Aorta (tissue), 5 donors: ENCODE measurements at regions not wholly inside any gene's neighbourhood (a gene's known extent, or its start where the extent isn't known, plus 50 kb on each side); places are given as distances from the start of the nearest gene placed in this dataset.

Experiments used
- ATAC-seq: fragments of 200-7000 bp; cut with Tn5 transposase; one replicate; pipeline ENCODE4 v1.9.1; 2022; ENCODE audit warnings: moderate library complexity; ENCODE audit not compliant: low FRiP score
- DNase-seq, 2 donors: peaks; one replicate each; pipeline ENCODE4 v3.0.0-alpha.2; 2020
- H3K27ac ChIP-seq, 2 donors: one replicate each; pipeline ENCODE4 v1.5.1; 2013; ENCODE audit warnings: low read length in 2 of 2, mild to moderate bottlenecking in 2 of 2, moderate library complexity in 2 of 2, control low read depth in 1 of 2, inconsistent platforms in 1 of 2, low read depth in 1 of 2
- H3K27me3 ChIP-seq, 2 donors: one replicate each; pipeline ENCODE4 v1.6.1; 2013; ENCODE audit warnings: control low read depth in 1 of 2, low read length in 1 of 2, mild to moderate bottlenecking in 1 of 2, moderate library complexity in 1 of 2; ENCODE audit not compliant: insufficient read depth in 2 of 2, control insufficient read depth in 1 of 2
- H3K36me3 ChIP-seq, 2 donors: one replicate each; pipeline ENCODE4 v1.6.1; 2013; ENCODE audit warnings: control low read depth in 1 of 2, low read length in 1 of 2, mild to moderate bottlenecking in 1 of 2; ENCODE audit not compliant: insufficient read depth in 2 of 2, control insufficient read depth in 1 of 2
- H3K4me1 ChIP-seq, 2 donors: one replicate each; pipeline ENCODE4 v1.6.1; 2013; ENCODE audit warnings: low read length in 2 of 2, control low read depth in 1 of 2, mild to moderate bottlenecking in 1 of 2, moderate library complexity in 1 of 2; ENCODE audit not compliant: insufficient read depth in 2 of 2, control insufficient read depth in 1 of 2
- H3K4me3 ChIP-seq, 2 donors: one replicate each; pipeline ENCODE4 v1.5.1; 2013; ENCODE audit warnings: low read length in 2 of 2, control low read depth in 1 of 2, mild to moderate bottlenecking in 1 of 2
- H3K9me3 ChIP-seq: one replicate; pipeline ENCODE4 v1.6.1; 2013; ENCODE audit warnings: mild to moderate bottlenecking, low read length; ENCODE audit not compliant: control insufficient read depth
- WGBS, 2 donors: extraction: QIAGEN DNeasy Blood & Tissue Kit; methylation state at CpG; one replicate each; pipeline ENCODE4 v1.1.7; 2013; 5-methylcytosine and 5-hydroxymethylcytosine counted together
- intact Hi-C, 2 donors: fragments of 100-400 bp; cut with DNase I; formaldehyde crosslinking; loops; one replicate each; pipeline versions ENCODE4 v1.14.2 to v1.15.0; 2022
- donor health status: healthy with polysubstance abuse.
- donor health status: Bipolar disorder and iron deficiency.
- donor health status: DM: no; HTN: no; CAD: no.
- donor health status: DM: no; HTN: no; CAD: no.
- donor health status: DM: yes; HTN: yes; CAD: no.

- DNase-seq: no peak
- Histone ChIP-seq H3K36me3 (no peaks in the 10 kb centered on the region), H3K4me1 (no peaks in the 10 kb centered on the region), H3K27me3 (no peaks in the 10 kb centered on the region), H3K4me3 (no peak overlapping the region), H3K27ac (no peak overlapping the region), H3K9me3 (no peaks in the 10 kb centered on the region)
- no peak for ATAC-seq
- intact Hi-C loops: no loop called here
- WGBS, 2 donors: 88 to 90% methylated on average over 8 of the region's 8 CpGs
Measured at GRCh38 chr2:82525744-82526143, 1933.3 kb downstream of the SUCLG1 start.

DNA sequence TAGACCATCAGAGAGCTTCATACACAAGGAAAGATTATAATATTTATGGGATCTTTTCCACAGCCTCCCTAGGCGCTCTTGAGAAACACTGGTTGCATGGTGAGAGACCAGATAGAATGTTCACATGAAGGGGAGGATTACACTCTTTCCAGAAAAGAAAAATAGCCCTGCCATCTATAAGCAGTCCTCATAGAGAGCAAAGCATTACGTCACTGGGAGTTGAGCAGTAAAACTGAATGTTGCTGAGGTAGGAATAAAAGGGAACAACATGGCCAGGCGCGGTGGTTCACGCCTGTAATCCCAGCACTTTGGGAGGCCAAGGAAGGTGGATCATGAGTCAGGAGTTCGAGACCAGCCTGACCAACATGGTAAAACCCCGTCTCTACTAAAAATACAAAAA lies 1934.3 kb downstream of the SUCLG1 start:
- DNase-seq: no peak
- no peak overlapping the region for H3K27ac ChIP-seq
- no peak overlapping the region for H3K4me3 ChIP-seq
- no peak for ATAC-seq
- no peaks in the 10 kb centered on the region for H3K36me3 ChIP-seq
- H3K27me3 ChIP-seq: no peaks in the 10 kb centered on the region
- no peaks in the 10 kb centered on the region for H3K4me1 ChIP-seq
- 92 to 94% methylated on average over 7 of the region's 7 CpGs for WGBS, 2 donors
- intact Hi-C loops: no loop called here
- H3K9me3 ChIP-seq: peaks cover 1% of the 10 kb centered on the region

GRCh38 chr2:82511894-82512293 lies 1947.2 kb downstream of the SUCLG1 start:
- intact Hi-C loops: no loop called here
- Histone ChIP-seq H3K9me3 (peaks cover 1% of the 10 kb centered on the region), H3K27me3 (no peaks in the 10 kb centered on the region), H3K4me1 (no peaks in the 10 kb centered on the region), H3K36me3 (no peaks in the 10 kb centered on the region), H3K4me3 (no peak overlapping the region), H3K27ac (no peak overlapping the region)
- WGBS, 2 donors: 95 to 97% methylated on average over 1 of the region's 1 CpG
- ATAC-seq (no peak), DNase-seq (no peak)

- Histone ChIP-seq H3K4me3 (no peak overlapping the region), H3K4me1 (no peaks in the 10 kb centered on the region), H3K36me3 (no peaks in the 10 kb centered on the region), H3K9me3 (peaks cover 1% of the 10 kb centered on the region), H3K27me3 (no peaks in the 10 kb centered on the region), H3K27ac (no peak overlapping the region)
- DNase-seq (peak in 1 of 2 donors; percentile 70), ATAC-seq (peak; percentile 44)
- WGBS, 2 donors: 86% methylated on average over 2 of the region's 2 CpGs
- intact Hi-C loops: no loop called here
Measured at GRCh38 chr2:82508702-82509101, 1950.4 kb downstream of the SUCLG1 start.

- no peaks in the 10 kb centered on the region for H3K27me3 ChIP-seq
- peak; percentile 51 for ATAC-seq
- intact Hi-C loops: no loop called here
- no peak overlapping the region for H3K27ac ChIP-seq
- H3K9me3 ChIP-seq: peaks cover 1% of the 10 kb centered on the region
- WGBS, 2 donors: 91 to 94% methylated on average over 6 to 11 of the region's 11 CpGs
- no peaks in the 10 kb centered on the region for H3K4me1 ChIP-seq
- H3K4me3 ChIP-seq: no peak overlapping the region
- H3K36me3 ChIP-seq: no peaks in the 10 kb centered on the region
- no peak for DNase-seq
Measured at GRCh38 chr2:82507657-82508056, 1951.4 kb downstream of the SUCLG1 start.

GRCh38 chr2:82501217-82501616 lies 1957.9 kb downstream of the SUCLG1 start:
- H3K9me3 ChIP-seq: peaks cover 1% of the 10 kb centered on the region
- H3K36me3 ChIP-seq: no peaks in the 10 kb centered on the region
- WGBS, 2 donors: 80 to 83% methylated on average over 4 of the region's 4 CpGs
- no peak overlapping the region for H3K4me3 ChIP-seq
- no peaks in the 10 kb centered on the region for H3K27me3 ChIP-seq
- intact Hi-C loops: no loop called here
- ATAC-seq (no peak), DNase-seq (no peak)
- no peaks in the 10 kb centered on the region for H3K4me1 ChIP-seq
- no peak overlapping the region for H3K27ac ChIP-seq

DNA sequence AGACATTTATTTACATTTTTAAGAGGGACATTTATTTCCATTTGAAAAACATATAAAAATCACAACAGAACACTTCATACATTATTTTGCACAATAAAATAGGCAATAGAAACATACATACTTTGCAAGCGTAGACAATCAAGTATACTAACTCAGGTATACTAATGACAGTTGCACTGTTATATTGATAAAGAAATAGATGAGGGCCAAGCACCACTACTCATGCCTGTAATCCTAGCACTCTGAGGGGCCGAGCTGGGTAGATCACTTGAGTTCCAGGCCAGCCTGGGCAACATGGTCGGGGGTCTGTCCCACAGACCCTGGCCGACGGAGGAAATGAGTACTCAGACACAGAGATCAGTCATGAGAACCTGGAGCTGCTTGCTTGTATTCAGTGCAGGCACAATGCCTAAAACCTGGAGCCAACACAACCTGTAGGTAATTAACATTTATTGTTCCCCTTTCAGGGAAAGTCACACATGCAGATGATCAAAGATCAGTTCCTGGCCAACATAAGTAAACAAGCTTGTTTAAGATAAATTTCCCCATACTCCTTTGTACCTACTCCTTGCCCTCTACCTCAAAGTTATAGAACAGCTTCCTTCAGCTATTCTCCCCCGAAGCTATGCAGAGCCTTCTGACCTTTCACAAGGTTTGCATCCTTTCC lies 1960.2 kb downstream of the SUCLG1 start:
- Histone ChIP-seq H3K4me1 (no peaks in the 10 kb centered on the region), H3K36me3 (no peaks in the 10 kb centered on the region), H3K9me3 (peaks cover 1% of the 10 kb centered on the region), H3K27me3 (no peaks in the 10 kb centered on the region), H3K4me3 (no peak overlapping the region), H3K27ac (no peak overlapping the region)
- no peak for ATAC-seq
- no peak for DNase-seq
- WGBS, 2 donors: 82 to 84% methylated on average over 6 of the region's 6 CpGs
- intact Hi-C loops: no loop called here

DNA sequence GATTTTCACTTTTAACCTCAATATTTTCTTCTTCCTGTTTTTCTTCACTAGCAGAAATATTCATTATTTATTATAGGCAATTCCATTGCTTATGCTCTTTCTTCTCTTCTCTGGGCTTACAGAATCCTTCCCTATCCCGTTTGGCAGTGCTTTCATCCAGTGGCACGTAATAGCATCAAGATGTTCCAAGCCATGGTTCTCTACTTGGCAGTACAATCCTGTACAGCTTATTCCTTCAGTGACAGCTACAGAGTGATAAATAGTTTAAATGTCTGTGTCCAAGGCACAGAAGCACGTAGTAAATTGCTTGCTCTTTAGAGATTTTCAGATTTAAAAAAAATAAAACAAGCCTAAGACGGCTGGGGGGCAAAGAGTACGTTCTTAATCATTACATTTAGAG lies 1964.3 kb downstream of the SUCLG1 start:
- ATAC-seq (no peak), DNase-seq (no peak)
- intact Hi-C loops: no loop called here
- WGBS, 2 donors: 11 to 12% methylated on average over 5 of the region's 5 CpGs
- no peaks in the 10 kb centered on the region for H3K27me3 ChIP-seq
- H3K27ac ChIP-seq: no peak overlapping the region
- H3K9me3 ChIP-seq: peaks cover 1% of the 10 kb centered on the region
- no peaks in the 10 kb centered on the region for H3K36me3 ChIP-seq
- H3K4me3 ChIP-seq: no peak overlapping the region
- no peaks in the 10 kb centered on the region for H3K4me1 ChIP-seq

DNA sequence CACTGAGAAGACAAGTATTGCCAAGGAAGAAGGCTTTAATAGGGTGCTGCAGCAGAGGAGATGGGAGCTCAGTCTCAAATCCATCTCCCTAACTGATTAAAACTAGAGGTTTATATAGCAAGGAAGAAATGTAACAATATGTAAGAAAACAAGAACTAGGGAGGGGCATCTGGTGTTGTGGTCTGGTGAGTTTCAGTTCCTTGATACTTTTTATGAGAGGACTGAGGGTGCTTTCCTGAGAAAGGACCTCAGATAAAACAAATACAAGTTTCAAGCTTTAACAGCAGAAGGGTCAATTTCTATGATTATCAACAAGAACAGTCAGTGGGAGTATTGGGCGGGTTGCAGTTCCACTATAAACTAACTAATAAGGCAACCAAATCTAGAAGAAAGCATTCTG lies 1967.5 kb downstream of the SUCLG1 start:
- Histone ChIP-seq H3K27me3 (no peaks in the 10 kb centered on the region), H3K27ac (no peak overlapping the region), H3K4me3 (no peak overlapping the region), H3K9me3 (no peaks in the 10 kb centered on the region), H3K4me1 (no peaks in the 10 kb centered on the region), H3K36me3 (no peaks in the 10 kb centered on the region)
- whole genome bisulfite sequencing, 2 donors: 87 to 88% methylated on average over 1 of the region's 1 CpG
- no peak for ATAC-seq
- DNase-seq: no peak
- intact Hi-C loops: no loop called here
